T-helper 2 cell treated with Interferon-gamma antibody and Interleukin-4, amounts not matched to agents 100 ng/mL and 5 ng/mL, for 36 hours (primary cell): ENCODE measurements at regions not wholly inside any gene's neighbourhood (a gene's known extent, or its start where the extent isn't known, plus 50 kb on each side); places are given as distances from the start of the nearest gene placed in this dataset.

Experiments used
- intact Hi-C: fragments of 100-400 bp; cut with micrococcal nuclease; formaldehyde crosslinking; loops from one replicate; pipeline ENCODE4 v1.15.1; 2023

GRCh38 chr4:180827232-180828009 is 1415.8 kb upstream of the TENM3 start:
- intact Hi-C loops: no loop called here

GRCh38 chr4:180828455-180829018 is 1414.7 kb upstream of the TENM3 start:
- intact Hi-C loops: no loop called here

- intact Hi-C loops: no loop called here
Measured at GRCh38 chr4:180832073-180832472, 1411.1 kb upstream of the TENM3 start.

- intact Hi-C loops: no loop called here
Measured at GRCh38 chr4:180840142-180840541, 1403.1 kb upstream of the TENM3 start.

GRCh38 chr4:180850318-180850940 is 1392.8 kb upstream of the TENM3 start:
- intact Hi-C loops: no loop called here

- intact Hi-C loops: no loop called here
Measured at GRCh38 chr4:180852738-180853137, 1390.5 kb upstream of the TENM3 start.

GRCh38 chr4:180855184-180855583 is 1388.0 kb upstream of the TENM3 start:
- intact Hi-C loops: no loop called here

GRCh38 chr4:180860089-180860720 is 1383.0 kb upstream of the TENM3 start:
- intact Hi-C loops: no loop called here

- intact Hi-C loops: no loop called here
Measured at GRCh38 chr4:180861651-180862050, 1381.6 kb upstream of the TENM3 start.

- intact Hi-C loops: no loop called here
Measured at GRCh38 chr4:180866933-180867643, 1376.1 kb upstream of the TENM3 start.

- intact Hi-C loops: no loop called here
Measured at GRCh38 chr4:180870623-180871022, 1372.6 kb upstream of the TENM3 start.

- intact Hi-C loops: no loop called here
Measured at GRCh38 chr4:180898305-180898704, 1344.9 kb upstream of the TENM3 start.

- intact Hi-C loops: no loop called here
Measured at GRCh38 chr4:180900781-180901180, 1342.4 kb upstream of the TENM3 start.

GRCh38 chr4:180909279-180909678 is 1333.9 kb upstream of the TENM3 start:
- intact Hi-C loops: no loop called here

- intact Hi-C loops: no loop called here
Measured at GRCh38 chr4:180913750-180914149, 1329.5 kb upstream of the TENM3 start.

- intact Hi-C loops: no loop called here
Measured at GRCh38 chr4:180923486-180923885, 1319.7 kb upstream of the TENM3 start.

GRCh38 chr4:180925805-180926204 is 1317.4 kb upstream of the TENM3 start:
- intact Hi-C loops: no loop called here

GRCh38 chr4:180926277-180926676 is 1316.9 kb upstream of the TENM3 start:
- intact Hi-C loops: no loop called here

GRCh38 chr4:180932370-180933001 is 1310.7 kb upstream of the TENM3 start:
- intact Hi-C loops: no loop called here

GRCh38 chr4:180937083-180937482 is 1306.1 kb upstream of the TENM3 start:
- intact Hi-C loops: no loop called here

- intact Hi-C loops: no loop called here
Measured at GRCh38 chr4:180940680-180941079, 1302.5 kb upstream of the TENM3 start.
